C4-2B (cell line): ENCODE measurements at regions not wholly inside any gene's neighbourhood (a gene's known extent, or its start where the extent isn't known, plus 50 kb on each side); places are given as distances from the start of the nearest gene placed in this dataset.

Experiments
- ZFX ChIP-seq: fragments of 450-650 bp; IDR thresholded peaks from 2 replicates; pipeline ENCODE4 v1.6.1; 2017
- TF ChIP-seq, protein P1 (sequence below): fragments of 450-650 bp; conservative IDR thresholded peaks from 2 replicates; pipeline ENCODE4 v1.5.1; 2017; ENCODE audit warnings: mild to moderate bottlenecking

DNA sequence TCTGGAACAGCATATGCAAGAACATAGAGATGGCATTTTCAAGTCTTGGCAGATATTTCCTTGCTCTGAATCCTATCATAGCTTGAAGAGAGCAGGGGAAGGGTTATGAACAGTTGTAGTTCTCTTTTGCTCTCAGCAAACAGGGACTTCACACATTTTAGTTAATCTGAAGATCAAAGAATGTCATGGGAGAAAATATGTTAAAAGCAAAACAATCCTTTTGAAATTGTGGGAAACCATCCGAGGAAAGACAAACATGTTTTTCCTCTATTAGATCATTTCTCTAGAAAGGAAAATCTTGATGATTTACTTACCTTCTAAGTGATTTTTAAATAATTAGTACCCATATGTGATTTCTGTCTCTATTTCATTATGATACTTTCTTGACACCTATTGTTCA, 77.8 kb upstream of the DCBLD2 start:
- TF ChIP-seq ZFX, result no peak
- TF ChIP-seq, protein P1, sequence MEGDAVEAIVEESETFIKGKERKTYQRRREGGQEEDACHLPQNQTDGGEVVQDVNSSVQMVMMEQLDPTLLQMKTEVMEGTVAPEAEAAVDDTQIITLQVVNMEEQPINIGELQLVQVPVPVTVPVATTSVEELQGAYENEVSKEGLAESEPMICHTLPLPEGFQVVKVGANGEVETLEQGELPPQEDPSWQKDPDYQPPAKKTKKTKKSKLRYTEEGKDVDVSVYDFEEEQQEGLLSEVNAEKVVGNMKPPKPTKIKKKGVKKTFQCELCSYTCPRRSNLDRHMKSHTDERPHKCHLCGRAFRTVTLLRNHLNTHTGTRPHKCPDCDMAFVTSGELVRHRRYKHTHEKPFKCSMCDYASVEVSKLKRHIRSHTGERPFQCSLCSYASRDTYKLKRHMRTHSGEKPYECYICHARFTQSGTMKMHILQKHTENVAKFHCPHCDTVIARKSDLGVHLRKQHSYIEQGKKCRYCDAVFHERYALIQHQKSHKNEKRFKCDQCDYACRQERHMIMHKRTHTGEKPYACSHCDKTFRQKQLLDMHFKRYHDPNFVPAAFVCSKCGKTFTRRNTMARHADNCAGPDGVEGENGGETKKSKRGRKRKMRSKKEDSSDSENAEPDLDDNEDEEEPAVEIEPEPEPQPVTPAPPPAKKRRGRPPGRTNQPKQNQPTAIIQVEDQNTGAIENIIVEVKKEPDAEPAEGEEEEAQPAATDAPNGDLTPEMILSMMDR, result no peak
